ENCODE measurements at regions not wholly inside any gene's neighbourhood (a gene's known extent, or its start where the extent isn't known, plus 50 kb on each side); places are given as distances from the start of the nearest gene placed in this dataset.
"Not testable (repeated sequence)": the region's sequence is repeated elsewhere in the genome, so short reads cannot be mapped to it uniquely, and the experiment has no call there.

DNA sequence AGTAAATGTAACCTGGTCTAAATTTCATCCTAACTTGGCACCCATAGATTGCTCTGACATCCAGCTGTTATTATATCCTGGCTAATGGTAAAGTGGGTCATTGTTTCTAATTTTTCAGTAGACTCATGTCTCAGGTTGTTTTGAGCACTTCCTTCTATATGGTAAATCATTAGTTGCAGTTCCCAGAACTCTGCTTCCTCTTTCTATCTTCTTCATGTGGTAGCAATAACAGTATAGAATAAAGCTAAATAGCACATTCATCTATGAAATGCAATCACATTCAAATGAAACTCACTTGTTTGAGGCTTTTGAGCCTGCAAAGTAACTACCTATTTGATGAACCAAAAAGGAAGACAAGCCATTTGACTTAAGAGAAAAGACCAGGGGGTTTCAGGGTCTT lies 65.1 kb upstream of the GZMB start:
- Histone ChIP-seq H3K9me3 (ENCODE audit: control insufficient read depth, insufficient read depth, low read length) (no peaks in the 10 kb centered on the region; the same call in 1 of the 2 replicates), H3K9me1 (ENCODE audit: insufficient read depth, low read length) (no peaks in the 10 kb centered on the region), H3K4me1 (ENCODE audit: control insufficient read depth, insufficient read depth, low read length) (no peaks in the 10 kb centered on the region), H2AFZ (replicated peaks; ENCODE audit: low read length, poor library complexity) (no peak overlapping the region), H3K18ac (ENCODE audit: low read depth, low read length) (no peak overlapping the region), H3K4me2 (ENCODE audit: low read depth, low read length) (no peak overlapping the region), H4K8ac (ENCODE audit: low read depth in 2 of 2, low read length in 2 of 2) (no peak overlapping the region), H2AK9ac (replicated peaks; ENCODE audit: low read depth, low read length, poor library complexity) (no peak overlapping the region), H4K91ac (ENCODE audit: insufficient read depth, low read depth, low read length) (no peak overlapping the region), H3K23ac (ENCODE audit: low read depth, low read length) (no peak overlapping the region), H3K27me3 (ENCODE audit: control insufficient read depth, insufficient read depth, low read length) (no peaks in the 10 kb centered on the region), H2BK5ac (ENCODE audit: low read depth, low read length, poor library complexity, severe bottlenecking) (no peak overlapping the region), H2BK120ac (ENCODE audit: low read depth, low read length) (no peak overlapping the region), H3K79me1 (ENCODE audit: low read depth in 1 of 2, low read length in 2 of 2) (no peaks in the 10 kb centered on the region), H4K5ac (ENCODE audit: low read depth, low read length) (no peak overlapping the region), H3K9ac (ENCODE audit: low read depth, low read length) (no peak overlapping the region), H2BK20ac (ENCODE audit: low read depth, low read length) (no peak overlapping the region), H3K36me3 (ENCODE audit: control insufficient read depth, insufficient read depth, low read length) (no peaks in the 10 kb centered on the region), H3K4me3 (ENCODE audit: insufficient read depth, low read depth, low read length) (no peak overlapping the region), H3K27ac (ENCODE audit: insufficient read depth, low read length) (no peak overlapping the region), H3K4ac (ENCODE audit: low read depth, low read length) (no peak overlapping the region), H4K20me1 (ENCODE audit: insufficient read depth, low read length) (no peaks in the 10 kb centered on the region), H2BK15ac (ENCODE audit: low read depth, low read length) (no peak overlapping the region), H2AK5ac (ENCODE audit: low read depth, low read length) (no peak overlapping the region), H3K56ac (ENCODE audit: extremely low read depth, insufficient read depth, low read length) (no peak overlapping the region), H3K14ac (replicated peaks; ENCODE audit: low read depth, low read length) (no peak overlapping the region)
- dilution Hi-C loops (cut with HindIII; ENCODE audit: low sequenced_read_pairs, unreplicated experiment), result no loop called here
- intact Hi-C loops (cut with micrococcal nuclease), result no loop called here
- POLR2A ChIA-PET (ENCODE audit: unreplicated experiment), result no interaction called here
- CTCF ChIA-PET, result interaction anchor here (1.5 kb wide), 1 partner anchor 11 kb away, joined by 5 read pairs; no protein-coding TSS in a partner anchor
- DNase-seq (no peak), ATAC-seq (ENCODE audit: low read depth) (no peak)
- in situ Hi-C loops (cut with MboI; ENCODE audit: low sequenced_read_pairs), result no loop called here
- no peak for TF ChIP-seq RAD21 (IDR thresholded peaks at IDR 0.05; ENCODE audit: low read length)
- no peak for TF ChIP-seq BHLHE40 (IDR thresholded peaks at IDR 0.05; ENCODE audit: low read depth, low read length)
- TF ChIP-seq MAFK (IDR thresholded peaks at IDR 0.05; ENCODE audit: low read depth, low read length), result no peak
- no peak for TF ChIP-seq CHD1 (IDR thresholded peaks at IDR 0.05; ENCODE audit: low read depth, low read length)
- TF ChIP-seq CEBPB (IDR thresholded peaks at IDR 0.05; ENCODE audit: low read depth, low read length), result no peak
- TF ChIP-seq, protein P1, sequence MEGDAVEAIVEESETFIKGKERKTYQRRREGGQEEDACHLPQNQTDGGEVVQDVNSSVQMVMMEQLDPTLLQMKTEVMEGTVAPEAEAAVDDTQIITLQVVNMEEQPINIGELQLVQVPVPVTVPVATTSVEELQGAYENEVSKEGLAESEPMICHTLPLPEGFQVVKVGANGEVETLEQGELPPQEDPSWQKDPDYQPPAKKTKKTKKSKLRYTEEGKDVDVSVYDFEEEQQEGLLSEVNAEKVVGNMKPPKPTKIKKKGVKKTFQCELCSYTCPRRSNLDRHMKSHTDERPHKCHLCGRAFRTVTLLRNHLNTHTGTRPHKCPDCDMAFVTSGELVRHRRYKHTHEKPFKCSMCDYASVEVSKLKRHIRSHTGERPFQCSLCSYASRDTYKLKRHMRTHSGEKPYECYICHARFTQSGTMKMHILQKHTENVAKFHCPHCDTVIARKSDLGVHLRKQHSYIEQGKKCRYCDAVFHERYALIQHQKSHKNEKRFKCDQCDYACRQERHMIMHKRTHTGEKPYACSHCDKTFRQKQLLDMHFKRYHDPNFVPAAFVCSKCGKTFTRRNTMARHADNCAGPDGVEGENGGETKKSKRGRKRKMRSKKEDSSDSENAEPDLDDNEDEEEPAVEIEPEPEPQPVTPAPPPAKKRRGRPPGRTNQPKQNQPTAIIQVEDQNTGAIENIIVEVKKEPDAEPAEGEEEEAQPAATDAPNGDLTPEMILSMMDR (conservative IDR thresholded peaks at IDR 0.05; ENCODE audit: low read depth, low read length), result no peak
- no peak for TF ChIP-seq FOS (IDR thresholded peaks at IDR 0.05; ENCODE audit: low read depth, low read length)
- no TSS peak for BruUV-seq (replicated peaks)

DNA sequence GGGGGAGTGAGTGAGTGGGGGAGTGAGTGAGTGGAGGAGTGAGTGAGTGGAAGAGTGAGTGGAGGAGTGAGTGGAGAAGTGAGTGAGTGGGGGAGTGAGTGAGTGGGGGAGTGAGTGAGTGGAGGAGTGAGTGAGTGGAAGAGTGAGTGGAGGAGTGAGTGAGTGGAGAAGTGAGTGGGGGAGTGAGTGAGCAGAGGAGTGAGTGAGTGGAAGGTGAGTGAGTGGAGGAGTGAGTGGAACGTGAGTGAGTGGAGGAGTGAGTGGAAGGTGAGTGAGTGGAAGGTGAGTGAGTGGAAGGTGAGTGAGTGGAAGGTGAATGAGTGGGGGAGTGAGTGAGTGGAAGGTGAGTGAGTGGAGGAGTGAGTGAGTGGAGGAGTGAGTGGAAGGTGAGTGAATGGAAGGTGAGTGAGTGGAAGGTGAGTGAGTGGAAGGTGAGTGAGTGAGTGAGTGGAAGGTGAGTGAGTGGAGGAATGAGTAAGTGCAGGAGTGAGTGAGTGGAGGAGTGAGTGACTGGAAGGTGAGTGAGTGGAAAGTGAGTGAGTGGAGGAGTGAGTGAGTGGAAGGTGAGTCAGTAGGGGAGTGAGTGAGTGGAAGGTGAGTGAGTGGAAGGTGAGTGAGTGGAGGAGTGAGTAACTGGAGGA lies 62.4 kb upstream of the GZMB start:
- H3K9me1 ChIP-seq (ENCODE audit: insufficient read depth, low read length); H2AK9ac ChIP-seq (replicated peaks; ENCODE audit: low read depth, low read length, poor library complexity); BruUV-seq (replicated peaks); H3K4ac ChIP-seq (ENCODE audit: low read depth, low read length); H3K18ac ChIP-seq (ENCODE audit: low read depth, low read length); H3K4me2 ChIP-seq (ENCODE audit: low read depth, low read length); H3K79me1 ChIP-seq (ENCODE audit: low read depth in 1 of 2, low read length in 2 of 2); dilution Hi-C loops (cut with HindIII; ENCODE audit: low sequenced_read_pairs, unreplicated experiment); H3K27ac ChIP-seq (ENCODE audit: insufficient read depth, low read length); H2AFZ ChIP-seq (replicated peaks; ENCODE audit: low read length, poor library complexity); H3K36me3 ChIP-seq (ENCODE audit: control insufficient read depth, insufficient read depth, low read length); in situ Hi-C loops (cut with MboI; ENCODE audit: low sequenced_read_pairs); DNase-seq; H2BK120ac ChIP-seq (ENCODE audit: low read depth, low read length); H3K4me3 ChIP-seq (ENCODE audit: insufficient read depth, low read depth, low read length); H4K91ac ChIP-seq (ENCODE audit: insufficient read depth, low read depth, low read length); H4K20me1 ChIP-seq (ENCODE audit: insufficient read depth, low read length); H3K4me1 ChIP-seq (ENCODE audit: control insufficient read depth, insufficient read depth, low read length); H3K23ac ChIP-seq (ENCODE audit: low read depth, low read length); POLR2A ChIA-PET (ENCODE audit: unreplicated experiment); H2BK5ac ChIP-seq (ENCODE audit: low read depth, low read length, poor library complexity, severe bottlenecking); H3K14ac ChIP-seq (replicated peaks; ENCODE audit: low read depth, low read length); CTCF ChIA-PET; H3K27me3 ChIP-seq (ENCODE audit: control insufficient read depth, insufficient read depth, low read length); H3K9ac ChIP-seq (ENCODE audit: low read depth, low read length); H3K9me3 ChIP-seq (ENCODE audit: control insufficient read depth, insufficient read depth, low read length); H2AK5ac ChIP-seq (ENCODE audit: low read depth, low read length); H3K56ac ChIP-seq (ENCODE audit: extremely low read depth, insufficient read depth, low read length); ATAC-seq (ENCODE audit: low read depth); H4K8ac ChIP-seq (ENCODE audit: low read depth in 2 of 2, low read length in 2 of 2); intact Hi-C loops (cut with micrococcal nuclease); H4K5ac ChIP-seq (ENCODE audit: low read depth, low read length); H2BK15ac ChIP-seq (ENCODE audit: low read depth, low read length); H2BK20ac ChIP-seq (ENCODE audit: low read depth, low read length): not testable (repeated sequence)
- WGBS, 2 experiments (ENCODE audit: extremely low coverage in 2 of 2, insufficient read length in 1 of 2), result 75 to 100% methylated on average over 1 of the region's 1 CpG

All from IMR-90 (cell line).